Keratinocyte (primary cell): ENCODE measurements at regions not wholly inside any gene's neighbourhood (a gene's known extent, or its start where the extent isn't known, plus 50 kb on each side); places are given as distances from the start of the nearest gene placed in this dataset.

ENCODE experiments used
- DNase-seq: peaks from one replicate; pipeline ENCODE4 v3.0.0-alpha.2; 2011; ENCODE audit warnings: low read depth, missing footprints, low spot score
- FAIRE-seq: peaks from 2 replicates; lab custom pipeline; 2011; peaks lifted over from hg19 to GRCh38; lab: Jason Lieb, UNC
- H2AFZ ChIP-seq: 2 replicates; pipeline ENCODE4 v1.6.0; 2012; ENCODE audit warnings: low read length, control low read depth, inconsistent platforms; ENCODE audit not compliant: control insufficient read depth
- H3K27ac ChIP-seq: 2 replicates; pipeline ENCODE4 v1.5.1; 2011; ENCODE audit warnings: low read length; ENCODE audit not compliant: control insufficient read depth, insufficient read depth
- H3K27me3 ChIP-seq: 3 replicates; pipeline ENCODE4 v1.6.0; 2011; ENCODE audit warnings: low read length; ENCODE audit not compliant: control insufficient read depth, insufficient read depth; ENCODE audit errors: extremely low read depth
- H3K36me3 ChIP-seq, 2 experiments: 2 replicates in 1 of 2; 3 replicates in 1 of 2; pipeline ENCODE4 v1.5.1; 2011; ENCODE audit warnings: low read length in 2 of 2, mild to moderate bottlenecking in 1 of 2; ENCODE audit not compliant: control insufficient read depth in 2 of 2, insufficient read depth in 2 of 2; ENCODE audit errors: extremely low read depth in 1 of 2
- H3K4me1 ChIP-seq: 3 replicates; pipeline ENCODE4 v1.5.1; 2011; ENCODE audit warnings: low read length; ENCODE audit not compliant: control insufficient read depth, insufficient read depth; ENCODE audit errors: extremely low read depth
- H3K4me2 ChIP-seq: 3 replicates; pipeline ENCODE4 v1.6.0; 2011; ENCODE audit warnings: low read depth, low read length; ENCODE audit not compliant: control insufficient read depth, insufficient read depth; ENCODE audit errors: extremely low read depth
- H3K4me3 ChIP-seq, 3 experiments: fragments of 200-600 bp in 1 of 3; sonication (generic) in 1 of 3; 2 replicates in 2 of 3; 3 replicates in 1 of 3; pipeline ENCODE4 v1.5.1; 2011 to 2016; ENCODE audit warnings: low read length in 3 of 3, mild to moderate bottlenecking in 3 of 3, control low read depth in 2 of 3, inconsistent platforms in 1 of 3, low read depth in 1 of 3, mixed read lengths in 1 of 3, mixed run types in 1 of 3, moderate library complexity in 1 of 3; ENCODE audit not compliant: control insufficient read depth in 2 of 3, insufficient read depth in 2 of 3; ENCODE audit errors: extremely low read depth in 1 of 3
- H3K79me2 ChIP-seq: 2 replicates; pipeline ENCODE4 v1.6.0; 2012; ENCODE audit warnings: low read length; ENCODE audit not compliant: control insufficient read depth, insufficient read depth
- H3K9ac ChIP-seq: 3 replicates; pipeline ENCODE4 v1.6.0; 2011; ENCODE audit warnings: low read length; ENCODE audit not compliant: control insufficient read depth, insufficient read depth; ENCODE audit errors: extremely low read depth
- H3K9me1 ChIP-seq: 3 replicates; pipeline ENCODE4 v1.6.0; 2011; ENCODE audit warnings: low read length; ENCODE audit not compliant: control insufficient read depth, insufficient read depth; ENCODE audit errors: extremely low read depth
- H3K9me3 ChIP-seq: 2 replicates; pipeline ENCODE4 v1.5.1; 2012; ENCODE audit warnings: low read depth, low read length; ENCODE audit not compliant: control insufficient read depth
- H4K20me1 ChIP-seq: 3 replicates; pipeline ENCODE4 v1.6.0; 2011; ENCODE audit warnings: low read length; ENCODE audit not compliant: control insufficient read depth, insufficient read depth; ENCODE audit errors: extremely low read depth
- CTCF ChIP-seq, 3 experiments: IDR thresholded peaks in 1 of 3; conservative IDR thresholded peaks in 1 of 3; optimal IDR thresholded peaks in 1 of 3; 2 replicates in 2 of 3; 3 replicates in 1 of 3; pipeline versions ENCODE3 to v1.5.1; 2011; ENCODE audit warnings: low read length in 3 of 3, mild to moderate bottlenecking in 3 of 3, moderate library complexity in 2 of 3, control low read depth in 1 of 3, inconsistent platforms in 1 of 3; ENCODE audit not compliant: insufficient read depth in 2 of 3; ENCODE audit errors: extremely low read depth in 1 of 3
- EZH2 ChIP-seq: IDR thresholded peaks from one replicate; pipeline ENCODE4 v1.6.1; 2012; ENCODE audit warnings: inconsistent platforms, mild to moderate bottlenecking, low read length, moderate library complexity
- dilution Hi-C: fragments of 300-500 bp; cut with MboI; formaldehyde crosslinking; loops from one replicate; pipeline ENCODE4 v1.7.0; 2020; ENCODE audit warnings: low sequenced_read_pairs; ENCODE audit not compliant: extremely low pct_ligation_motif_present

DNA sequence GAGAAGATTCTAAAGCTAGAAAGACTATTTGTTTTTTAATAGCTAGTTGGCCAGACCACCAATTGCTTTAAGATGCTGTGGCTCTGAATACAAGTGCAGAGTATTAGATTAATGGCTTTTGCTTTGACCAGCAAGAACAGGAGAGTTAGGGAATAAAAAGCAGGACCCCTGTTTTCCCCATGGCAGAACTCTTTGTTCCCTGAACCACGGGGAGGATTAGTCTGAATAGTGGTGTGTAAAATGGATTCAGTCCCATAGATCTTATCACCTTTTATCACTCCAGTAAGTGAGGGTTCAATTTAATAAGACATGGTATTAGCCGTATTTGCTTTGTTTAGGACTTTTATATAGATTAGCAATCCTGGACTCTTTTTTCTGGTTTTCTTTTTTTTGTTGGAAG is 562.6 kb upstream of the DPPA4 start:
- Histone ChIP-seq H3K79me2 (no peaks in the 10 kb centered on the region), H4K20me1 (no peaks in the 10 kb centered on the region), H3K27me3 (no peaks in the 10 kb centered on the region), H3K9ac (no peak overlapping the region), H3K36me3 (no peaks in the 10 kb centered on the region), H3K9me3 (no peaks in the 10 kb centered on the region), H3K4me3 (no peak overlapping the region), H3K4me1 (no peaks in the 10 kb centered on the region), H2AFZ (no peak overlapping the region), H3K4me2 (no peak overlapping the region), H3K9me1 (no peaks in the 10 kb centered on the region), H3K27ac (no peak overlapping the region)
- TF ChIP-seq CTCF (optimal IDR thresholded peaks at IDR 0.05 in 1 of 3, IDR thresholded peaks at IDR 0.05 in 1 of 3, conservative IDR thresholded peaks at IDR 0.05 in 1 of 3; ENCODE audit: extremely low read depth in 1 of 3, insufficient read depth in 2 of 3, low read length in 3 of 3): no peak
- no peak for TF ChIP-seq EZH2
- DNase-seq: no peak
- no peak for FAIRE-seq
- dilution Hi-C loops: no loop called here

DNA sequence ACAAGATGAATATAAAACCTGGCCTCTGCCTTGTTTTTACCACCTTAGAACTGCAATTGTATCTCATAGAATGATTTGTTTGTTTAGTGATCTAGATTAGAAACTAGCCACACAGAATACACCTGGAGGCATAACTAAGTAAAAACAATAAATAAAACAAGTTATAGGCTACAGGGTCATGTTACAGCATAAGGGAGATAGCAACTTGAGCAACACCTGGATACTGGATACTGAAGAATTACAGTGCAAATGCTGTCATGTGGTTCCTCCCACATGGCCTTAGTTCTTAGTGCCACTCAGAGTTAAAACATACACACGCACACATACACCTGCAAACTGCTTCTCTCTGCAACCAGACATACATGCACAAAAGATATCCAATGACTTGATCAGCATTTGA is 563.4 kb upstream of the DPPA4 start:
- H3K9me3 ChIP-seq: no peaks in the 10 kb centered on the region
- H3K27me3 ChIP-seq: no peaks in the 10 kb centered on the region
- no peak overlapping the region for H3K9ac ChIP-seq
- dilution Hi-C loops: no loop called here
- H3K36me3 ChIP-seq: no peaks in the 10 kb centered on the region
- FAIRE-seq: no peak
- H3K79me2 ChIP-seq: no peaks in the 10 kb centered on the region
- no peaks in the 10 kb centered on the region for H3K4me1 ChIP-seq
- H3K27ac ChIP-seq: no peak overlapping the region
- H4K20me1 ChIP-seq: no peaks in the 10 kb centered on the region
- H3K4me2 ChIP-seq: no peak overlapping the region
- H2AFZ ChIP-seq: no peak overlapping the region
- TF ChIP-seq CTCF (optimal IDR thresholded peaks at IDR 0.05 in 1 of 3, IDR thresholded peaks at IDR 0.05 in 1 of 3, conservative IDR thresholded peaks at IDR 0.05 in 1 of 3; ENCODE audit: extremely low read depth in 1 of 3, insufficient read depth in 2 of 3, low read length in 3 of 3): no peak
- TF ChIP-seq EZH2: no peak
- DNase-seq: no peak
- no peak overlapping the region for H3K4me3 ChIP-seq
- H3K9me1 ChIP-seq: no peaks in the 10 kb centered on the region
